ENCODE measurements at regions not wholly inside any gene's neighbourhood (a gene's known extent, or its start where the extent isn't known, plus 50 kb on each side); places are given as distances from the start of the nearest gene placed in this dataset.

GRCh38 chr14:40199101-40199500 is 766.9 kb upstream of the FBXO33 start:
- no peak for TF ChIP-seq EP300 (IDR thresholded peaks at IDR 0.05)
- no peak for TF ChIP-seq CTCF (IDR thresholded peaks at IDR 0.05)
- TF ChIP-seq POLR2A (IDR thresholded peaks at IDR 0.05) = no peak
- no peak overlapping the region for H3K4me3 ChIP-seq
- H3K9me3 ChIP-seq = peaks cover 0 to 2% (median 0%) of the 10 kb centered on the region in 4 donors
- no peaks in the 10 kb centered on the region for H3K27me3 ChIP-seq
- H3K27ac ChIP-seq = no peak overlapping the region
- DNase-seq (ENCODE audit: low spot score in 2 of 2) = no peak
- WGBS, 2 donors = 75 to 88% methylated on average over 1 of the region's 1 CpG
- H3K36me3 ChIP-seq = no peaks in the 10 kb centered on the region
- H3K4me1 ChIP-seq = no peaks in the 10 kb centered on the region

- H3K27ac ChIP-seq = no peak overlapping the region
- 83 to 89% methylated on average over 2 of the region's 2 CpGs for WGBS, 2 donors
- no peaks in the 10 kb centered on the region for H3K27me3 ChIP-seq
- no peak for DNase-seq (ENCODE audit: low spot score in 2 of 2)
- H3K4me3 ChIP-seq = no peak overlapping the region
- H3K36me3 ChIP-seq = no peaks in the 10 kb centered on the region
- no peaks in the 10 kb centered on the region for H3K9me3 ChIP-seq
- no peaks in the 10 kb centered on the region for H3K4me1 ChIP-seq
- TF ChIP-seq POLR2A (IDR thresholded peaks at IDR 0.05) = no peak
Measured at GRCh38 chr14:40197344-40197743, 765.1 kb upstream of the FBXO33 start.

GRCh38 chr14:40188006-40188405 is 755.8 kb upstream of the FBXO33 start:
- DNase-seq (ENCODE audit: low spot score in 2 of 2) = no peak
- TF ChIP-seq EP300 (IDR thresholded peaks at IDR 0.05) = no peak
- no peak for TF ChIP-seq CTCF (IDR thresholded peaks at IDR 0.05)
- TF ChIP-seq POLR2A (IDR thresholded peaks at IDR 0.05) = no peak
- no peak overlapping the region for H3K27ac ChIP-seq
- no peak overlapping the region for H3K4me3 ChIP-seq
- H3K36me3 ChIP-seq = no peaks in the 10 kb centered on the region
- 69 to 77% methylated on average over 3 of the region's 3 CpGs for WGBS, 2 donors
- no peaks in the 10 kb centered on the region for H3K27me3 ChIP-seq
- no peaks in the 10 kb centered on the region for H3K4me1 ChIP-seq
- no peaks in the 10 kb centered on the region for H3K9me3 ChIP-seq

GRCh38 chr14:40164083-40164482 is 731.9 kb upstream of the FBXO33 start:
- no peak for TF ChIP-seq EP300 (IDR thresholded peaks at IDR 0.05)
- no peak for TF ChIP-seq CTCF (IDR thresholded peaks at IDR 0.05)
- TF ChIP-seq POLR2A (IDR thresholded peaks at IDR 0.05) = no peak
- Histone ChIP-seq H3K27ac (no peak overlapping the region), H3K4me3 (no peak overlapping the region), H3K9me3 (peaks cover 0 to 9% (median 0%) of the 10 kb centered on the region in 4 donors), H3K4me1 (no peaks in the 10 kb centered on the region), H3K27me3 (no peaks in the 10 kb centered on the region), H3K36me3 (no peaks in the 10 kb centered on the region)
- 44 to 73% methylated on average over 5 of the region's 5 CpGs for WGBS, 2 donors
- no peak for DNase-seq (ENCODE audit: low spot score in 2 of 2)

- no peaks in the 10 kb centered on the region for H3K27me3 ChIP-seq
- no peaks in the 10 kb centered on the region for H3K9me3 ChIP-seq
- H3K4me1 ChIP-seq = no peaks in the 10 kb centered on the region
- TF ChIP-seq POLR2A (IDR thresholded peaks at IDR 0.05) (no peak), CTCF (IDR thresholded peaks at IDR 0.05) (no peak), EP300 (IDR thresholded peaks at IDR 0.05) (no peak)
- no peaks in the 10 kb centered on the region for H3K36me3 ChIP-seq
- DNase-seq (ENCODE audit: low spot score in 2 of 2) = no peak
- H3K27ac ChIP-seq = no peak overlapping the region
- no peak overlapping the region for H3K4me3 ChIP-seq
Measured at GRCh38 chr14:40139657-40140056, 707.4 kb upstream of the FBXO33 start.

- no peak for TF ChIP-seq POLR2A (IDR thresholded peaks at IDR 0.05)
- TF ChIP-seq EP300 (IDR thresholded peaks at IDR 0.05) = no peak
- no peak for TF ChIP-seq CTCF (IDR thresholded peaks at IDR 0.05)
- Histone ChIP-seq H3K27me3 (no peaks in the 10 kb centered on the region), H3K4me3 (no peak overlapping the region), H3K9me3 (no peaks in the 10 kb centered on the region), H3K4me1 (no peaks in the 10 kb centered on the region), H3K27ac (no peak overlapping the region), H3K36me3 (no peaks in the 10 kb centered on the region)
- no peak for DNase-seq (ENCODE audit: low spot score in 2 of 2)
- WGBS, 2 donors = 88 to 96% methylated on average over 2 of the region's 2 CpGs
Measured at GRCh38 chr14:40133463-40133862, 701.2 kb upstream of the FBXO33 start.
